GM23338 (cell line): ENCODE measurements at regions not wholly inside any gene's neighbourhood (a gene's known extent, or its start where the extent isn't known, plus 50 kb on each side); places are given as distances from the start of the nearest gene placed in this dataset.

Source experiments
- ATAC-seq: fragments of 200-7000 bp; cut with Tn5 transposase; 3 replicates; pipeline ENCODE4 v1.9.1; 2020
- DNase-seq: peaks from one replicate; pipeline ENCODE4 v3.0.0-alpha.2; 2015; ENCODE audit warnings: low spot score
- H2AFZ ChIP-seq: fragments of 200-600 bp; sonication (generic); 2 replicates; pipeline ENCODE4 v1.8.0; 2016; ENCODE audit warnings: antibody characterized with exemption, mild to moderate bottlenecking, moderate library complexity
- H3F3A ChIP-seq: fragments of 200-600 bp; sonication (generic); replicated peaks from 2 replicates; pipeline ENCODE4 v1.8.0; 2017; ENCODE audit warnings: antibody characterized with exemption, mixed run types, low read depth
- H3K27ac ChIP-seq: fragments of 200-600 bp; sonication (generic); 2 replicates; pipeline ENCODE4 v1.6.1; 2016; ENCODE audit warnings: low read depth
- H3K27me3 ChIP-seq: fragments of 200-600 bp; sonication (generic); 2 replicates; pipeline ENCODE4 v1.8.0; 2016; ENCODE audit warnings: mild to moderate bottlenecking, mixed run types, moderate library complexity; ENCODE audit not compliant: insufficient read depth
- H3K36me3 ChIP-seq: fragments of 200-600 bp; sonication (generic); 2 replicates; pipeline ENCODE4 v1.8.0; 2016; ENCODE audit warnings: mild to moderate bottlenecking; ENCODE audit not compliant: insufficient read depth
- H3K4me1 ChIP-seq: fragments of 200-600 bp; sonication (generic); 2 replicates; pipeline ENCODE4 v1.8.0; 2016; ENCODE audit warnings: mild to moderate bottlenecking, moderate library complexity; ENCODE audit not compliant: insufficient read depth
- H3K4me2 ChIP-seq: fragments of 200-600 bp; sonication (generic); 2 replicates; pipeline ENCODE4 v1.7.1; 2017; ENCODE audit warnings: mixed run types
- H3K4me3 ChIP-seq: fragments of 200-600 bp; sonication (generic); 2 replicates; pipeline ENCODE4 v1.6.1; 2016; ENCODE audit warnings: mixed run types
- H3K79me2 ChIP-seq: fragments of 200-600 bp; sonication (generic); replicated peaks from 2 replicates; pipeline ENCODE4 v1.8.0; 2017; ENCODE audit warnings: mild to moderate bottlenecking; ENCODE audit not compliant: insufficient read depth
- H3K9me2 ChIP-seq: fragments of 200-600 bp; sonication (generic); 2 replicates; pipeline ENCODE4 v1.8.0; 2017; ENCODE audit not compliant: insufficient read depth
- H4K20me1 ChIP-seq: fragments of 200-600 bp; sonication (generic); replicated peaks from 2 replicates; pipeline ENCODE4 v1.8.0; 2017; ENCODE audit warnings: mild to moderate bottlenecking; ENCODE audit not compliant: insufficient read depth
- H3K27ac Mint-ChIP-seq: 2 replicates; pipeline ENCODE4 v1.8.0; 2020; ENCODE audit warnings: inconsistent platforms, mild to moderate bottlenecking, moderate library complexity, mixed read lengths
- H3K27me3 Mint-ChIP-seq: 3 replicates; pipeline ENCODE4 v1.8.0; 2022; ENCODE audit warnings: low read depth, mild to moderate bottlenecking, moderate library complexity, mixed read lengths, inconsistent platforms; ENCODE audit not compliant: insufficient read depth, poor library complexity
- H3K36me3 Mint-ChIP-seq: 3 replicates; pipeline ENCODE4 v1.8.0; 2021; ENCODE audit warnings: low read depth, mild to moderate bottlenecking, inconsistent platforms, moderate library complexity, mixed read lengths
- H3K4me1 Mint-ChIP-seq: 3 replicates; pipeline ENCODE4 v1.8.0; 2020; ENCODE audit warnings: mild to moderate bottlenecking, inconsistent platforms, mixed read lengths
- H3K4me3 Mint-ChIP-seq: 3 replicates; pipeline ENCODE4 v1.8.0; 2021; ENCODE audit warnings: moderate library complexity, mild to moderate bottlenecking, inconsistent platforms, mixed read lengths
- H3K9me3 Mint-ChIP-seq: 3 replicates; pipeline ENCODE4 v1.8.0; 2020; ENCODE audit warnings: moderate library complexity, mild to moderate bottlenecking, inconsistent platforms, mixed read lengths
- CTCF ChIP-seq, 2 experiments: fragments of 200-600 bp in 1 of 2; sonication (generic) in 1 of 2; conservative IDR thresholded peaks; 2 replicates each; pipeline versions ENCODE4 v1.5.1 to v1.6.1; 2016 to 2017; ENCODE audit warnings: antibody characterized with exemption in 2 of 2, low read depth in 2 of 2, mild to moderate bottlenecking in 2 of 2, moderate library complexity in 1 of 2
- ETS1 ChIP-seq: IDR thresholded peaks from 2 replicates; pipeline ENCODE4 v1.6.1; 2016; ENCODE audit warnings: antibody characterized with exemption
- EZH2 ChIP-seq: fragments of 200-600 bp; sonication (generic); IDR thresholded peaks from one replicate; pipeline ENCODE4 v1.8.0; 2017; ENCODE audit warnings: antibody characterized with exemption, mild to moderate bottlenecking, low read depth; ENCODE audit not compliant: unreplicated experiment
- POLR2AphosphoS5 ChIP-seq: IDR thresholded peaks from 2 replicates; pipeline ENCODE4 v1.6.1; 2016; ENCODE audit warnings: antibody characterized with exemption, low read depth
- REST ChIP-seq: IDR thresholded peaks from one replicate; pipeline ENCODE4 v1.6.1; 2018; ENCODE audit warnings: antibody characterized with exemption; ENCODE audit not compliant: unreplicated experiment
- ZNF114 ChIP-seq: fragments of 250-450 bp; sonication (Bioruptor Pico); IDR thresholded peaks from 2 replicates; pipeline ENCODE4 v1.5.0; 2020; ENCODE audit warnings: mild to moderate bottlenecking, moderate library complexity
- ZNF462 ChIP-seq: fragments of 250-450 bp; sonication (Bioruptor Pico); IDR thresholded peaks from 2 replicates; pipeline ENCODE4 v1.5.0; 2020; ENCODE audit warnings: mild to moderate bottlenecking, moderate library complexity

GRCh38 chr4:160848489-160848888 lies 1315.3 kb downstream of the FSTL5 start:
- Histone ChIP-seq H3K9me2 (no peaks in the 10 kb centered on the region), H3K27me3 (no peaks in the 10 kb centered on the region), H2AFZ (peak overlapping the region; percentile 79; the same call in 1 of the 2 replicates), H3K79me2 (no peaks in the 10 kb centered on the region), H3K27ac (no peak overlapping the region), H3F3A (no peaks in the 10 kb centered on the region), H3K4me2 (no peak overlapping the region), H3K4me3 (no peak overlapping the region), H3K4me1 (peaks cover 6% of the 10 kb centered on the region; the same call in 1 of the 2 replicates), H4K20me1 (no peaks in the 10 kb centered on the region), H3K36me3 (no peaks in the 10 kb centered on the region)
- Mint-ChIP-seq H3K27me3 (no peaks in the 10 kb centered on the region), H3K9me3 (no peaks in the 10 kb centered on the region), H3K36me3 (no peaks in the 10 kb centered on the region), H3K4me1 (peaks cover 4% of the 10 kb centered on the region; the same call in 2 of the 3 replicates), H3K4me3 (no peak overlapping the region), H3K27ac (no peak overlapping the region)
- DNase-seq (no peak), ATAC-seq (no peak; the same call in 2 of the 3 replicates)
- TF ChIP-seq ZNF462 (no peak), CTCF (conservative IDR thresholded peaks at IDR 0.05; ENCODE audit: low read depth in 2 of 2) (no peak), POLR2AphosphoS5 (no peak), ETS1 (no peak), EZH2 (no peak), ZNF114 (CRISPR knock-in tag) (no peak), REST (no peak)
